IPS-NIHi7 (cell line): ENCODE measurements at regions not wholly inside any gene's neighbourhood (a gene's known extent, or its start where the extent isn't known, plus 50 kb on each side); places are given as distances from the start of the nearest gene placed in this dataset.

Experiments used
- DNase-seq: peaks from one replicate; pipeline ENCODE4 v3.0.0; 2012; ENCODE audit warnings: mixed read lengths; ENCODE audit errors: extremely low spot score

GRCh38 chr9:28718226-28718625, 1144.9 kb upstream of the C9orf72 start:
- no peak for DNase-seq

- DNase-seq = no peak
These were observed 1147.5 kb upstream of the C9orf72 start for GRCh38 chr9:28720746-28721145.

DNA sequence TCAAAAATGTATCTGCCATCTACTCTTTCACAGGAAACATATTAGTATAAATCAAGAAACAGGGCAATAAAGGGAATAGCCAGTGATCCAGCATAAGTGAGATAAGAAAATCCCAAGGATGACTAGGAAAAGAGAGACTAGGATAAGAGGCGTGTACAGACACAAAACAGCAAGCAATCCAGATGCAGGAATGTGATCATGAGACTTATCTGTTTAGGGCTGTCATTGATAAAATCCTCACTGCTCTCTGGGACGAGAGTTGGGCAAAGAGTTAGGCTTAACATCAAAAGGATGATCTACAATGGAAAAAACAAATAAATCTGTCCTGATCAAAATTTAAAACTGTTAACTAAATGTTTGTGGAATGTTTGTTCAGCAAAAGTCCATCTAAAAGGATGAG, 1156.8 kb upstream of the C9orf72 start:
- no peak for DNase-seq

GRCh38 chr9:28735738-28736342, 1162.6 kb upstream of the C9orf72 start:
- DNase-seq = no peak

DNA sequence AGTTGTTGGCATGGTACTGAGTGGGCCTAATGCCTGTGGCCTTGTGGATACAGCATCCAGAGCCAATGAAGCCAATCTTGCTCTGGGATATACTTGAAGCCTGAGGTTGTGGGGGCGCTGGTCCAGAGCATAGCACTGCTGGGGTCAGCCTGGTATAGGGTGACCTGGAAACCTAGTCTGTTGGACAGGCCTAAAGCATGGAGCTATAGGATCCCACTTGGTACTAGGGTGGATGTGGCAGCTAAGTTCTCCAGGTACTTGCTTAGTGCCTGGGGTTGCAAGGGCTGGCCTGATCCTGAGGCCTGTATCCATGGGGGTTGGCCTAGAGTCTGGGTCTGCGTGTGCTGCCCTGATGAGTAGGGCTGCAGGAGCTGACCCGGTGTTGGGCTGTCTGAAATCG, 1168.2 kb upstream of the C9orf72 start:
- DNase-seq = no peak

DNA sequence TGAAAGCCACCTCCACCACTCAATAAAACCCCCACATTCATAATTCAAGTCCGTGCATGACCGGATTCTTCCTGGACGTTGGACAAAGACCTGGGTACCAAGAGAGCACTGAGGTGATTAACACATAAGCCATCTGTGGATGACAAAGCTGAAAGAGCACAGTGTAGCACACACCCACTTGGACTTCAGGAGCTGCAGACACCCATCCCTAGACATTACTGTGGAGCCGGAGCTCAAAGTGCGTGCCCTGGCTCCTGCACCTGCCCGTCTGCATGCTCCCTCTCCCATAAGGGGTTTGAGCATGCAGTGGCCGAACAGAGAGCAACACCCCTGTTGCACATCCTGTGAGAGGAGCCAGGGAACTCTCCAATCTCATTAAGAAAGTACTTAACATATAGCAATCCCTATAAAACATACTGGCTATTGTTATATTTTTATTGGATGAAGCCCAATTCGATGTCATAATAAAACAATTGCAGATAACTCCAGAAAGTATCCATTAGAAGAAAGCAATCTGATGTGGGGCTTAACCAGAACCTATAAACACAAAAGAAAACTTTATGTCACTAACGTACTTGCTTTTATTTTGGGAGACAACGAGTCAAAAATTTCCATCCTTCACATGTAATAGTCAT, 1174.2 kb upstream of the C9orf72 start:
- no peak for DNase-seq

- DNase-seq = no peak
These were observed 1176.9 kb upstream of the C9orf72 start for GRCh38 chr9:28750136-28750535.

DNA sequence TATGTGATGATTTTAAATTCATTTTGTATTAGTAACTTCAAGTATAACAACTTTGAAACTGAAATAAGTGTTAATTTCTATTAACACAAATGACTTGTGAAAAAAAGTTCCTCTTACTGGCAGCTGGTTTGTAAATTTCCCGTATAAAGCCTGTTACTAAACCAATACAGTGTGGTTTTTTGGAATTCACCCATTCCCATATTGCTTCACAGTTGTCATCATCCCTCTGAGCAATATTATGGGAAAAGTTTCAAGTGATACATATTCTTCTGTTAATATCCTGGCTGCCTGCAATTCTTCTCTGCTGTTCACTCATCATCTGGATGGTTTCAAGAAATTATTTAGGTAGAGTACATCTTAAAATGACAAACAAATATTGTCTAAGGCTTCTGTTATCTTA, 1185.1 kb upstream of the C9orf72 start:
- no peak for DNase-seq

- no peak for DNase-seq
These were observed 1185.7 kb upstream of the C9orf72 start for GRCh38 chr9:28758971-28759370.

- DNase-seq = no peak
These were observed 1188.9 kb upstream of the C9orf72 start for GRCh38 chr9:28762167-28762566.

DNA sequence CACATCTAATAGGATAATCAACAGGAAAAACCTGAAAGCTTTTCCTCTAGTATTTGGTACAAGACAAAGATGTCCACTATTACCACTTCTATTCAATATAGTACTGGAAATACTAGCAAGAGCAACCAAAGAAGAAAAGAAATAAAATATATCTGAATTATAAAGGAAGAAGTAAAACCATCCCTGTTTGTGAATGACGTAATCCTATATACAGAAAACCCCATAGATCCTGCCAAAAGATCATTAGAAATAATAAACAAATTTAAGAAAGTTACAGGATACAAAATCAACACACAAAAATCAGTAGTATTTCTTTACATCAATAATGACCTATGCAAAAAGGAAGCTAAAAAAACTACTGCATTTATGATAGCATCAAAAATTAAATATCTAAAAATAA, 1191.3 kb upstream of the C9orf72 start:
- no peak for DNase-seq

DNA sequence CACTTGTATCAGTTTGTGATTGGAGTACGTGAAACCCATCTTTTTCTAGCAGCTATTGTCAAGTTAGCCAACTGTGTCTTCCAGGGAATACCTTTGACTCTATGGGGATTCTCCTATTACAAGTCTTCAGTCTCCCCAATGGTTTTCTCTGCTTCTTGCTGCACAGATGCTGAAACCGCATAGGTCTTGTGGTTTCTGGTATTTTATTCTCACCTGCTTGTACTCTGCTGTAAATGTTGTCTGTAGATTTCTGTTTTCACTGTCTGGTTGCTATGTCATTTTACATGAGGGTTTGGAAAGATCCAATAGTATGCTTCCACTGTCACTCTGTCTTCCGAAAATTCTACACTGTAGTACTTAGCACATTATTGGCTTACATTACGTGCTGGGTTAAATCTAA, 1196.9 kb upstream of the C9orf72 start:
- no peak for DNase-seq

DNA sequence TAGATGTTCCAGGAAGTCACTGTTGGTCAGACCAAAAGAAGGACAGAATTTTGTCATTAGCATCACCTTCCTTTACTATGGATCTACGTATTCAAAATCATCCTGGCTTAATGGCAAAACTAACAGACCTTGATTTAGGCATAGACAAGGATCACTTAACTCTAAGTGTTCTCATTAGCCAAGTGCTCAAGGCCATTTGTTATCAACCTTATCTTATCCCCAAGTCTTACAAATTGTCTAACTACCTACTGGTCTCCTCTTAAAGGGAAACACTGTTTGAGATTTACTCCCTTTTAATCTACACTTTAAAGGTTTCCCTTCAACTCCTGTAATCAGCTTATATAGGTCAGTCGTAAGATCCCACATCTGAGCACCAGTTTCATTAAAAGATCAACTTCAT, 1197.5 kb upstream of the C9orf72 start:
- DNase-seq = no peak

DNA sequence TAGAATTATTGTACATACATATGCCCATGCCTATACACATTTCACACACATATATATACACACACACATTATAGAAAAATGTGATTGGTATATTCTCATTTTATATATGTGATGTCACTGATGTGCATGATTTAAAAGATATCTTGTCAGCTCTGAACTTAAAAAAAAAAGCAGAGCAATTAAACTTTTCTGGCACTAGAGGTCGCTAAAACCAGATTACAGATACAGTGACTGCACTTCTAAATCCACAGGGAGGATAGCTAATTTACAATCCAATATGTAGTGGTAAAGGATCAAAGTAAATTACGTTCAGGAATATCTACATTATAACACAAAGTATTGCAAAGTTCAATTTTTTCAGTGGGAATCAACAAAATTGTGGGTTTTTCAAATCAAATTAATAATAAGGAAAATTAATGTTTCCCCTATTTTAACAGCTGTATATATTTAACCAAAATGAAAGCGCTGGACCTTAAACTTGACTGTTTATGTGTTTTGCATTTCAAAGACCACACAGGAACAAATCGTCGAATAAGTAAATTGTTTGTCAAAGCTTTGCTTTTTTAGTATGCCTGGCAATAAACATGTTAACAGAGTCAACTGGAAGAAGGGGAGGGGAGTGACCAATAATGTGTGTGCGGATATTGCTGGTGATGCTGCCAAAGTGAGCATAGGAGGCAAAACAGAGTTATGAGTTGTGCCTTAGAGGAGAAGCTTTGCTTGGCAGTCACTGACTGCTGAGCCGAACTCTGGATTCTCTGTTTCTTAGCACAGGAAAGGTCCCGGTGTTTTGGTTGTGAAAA, 1201.4 kb upstream of the C9orf72 start:
- peak; percentile 27 for DNase-seq

DNA sequence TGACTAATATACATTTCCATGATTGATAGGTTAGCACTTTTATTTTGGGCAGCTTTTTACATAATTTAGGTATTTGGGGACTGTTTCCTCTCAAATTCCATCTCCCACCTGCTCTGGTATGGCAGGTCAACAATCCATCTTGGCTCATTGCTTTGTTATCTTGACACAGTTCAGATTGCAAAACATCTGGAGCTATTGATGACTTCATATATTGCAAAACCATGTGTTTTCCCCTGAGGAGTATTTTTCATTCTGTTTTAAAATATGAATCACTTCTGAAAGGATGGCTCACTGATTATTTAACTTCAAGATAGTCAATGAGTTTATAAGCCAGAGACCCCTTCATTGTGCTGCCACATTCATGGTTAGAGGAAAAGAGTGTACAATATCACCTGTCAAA, 1206.0 kb upstream of the C9orf72 start:
- DNase-seq = no peak

GRCh38 chr9:28781481-28781880, 1208.2 kb upstream of the C9orf72 start:
- DNase-seq = no peak

DNA sequence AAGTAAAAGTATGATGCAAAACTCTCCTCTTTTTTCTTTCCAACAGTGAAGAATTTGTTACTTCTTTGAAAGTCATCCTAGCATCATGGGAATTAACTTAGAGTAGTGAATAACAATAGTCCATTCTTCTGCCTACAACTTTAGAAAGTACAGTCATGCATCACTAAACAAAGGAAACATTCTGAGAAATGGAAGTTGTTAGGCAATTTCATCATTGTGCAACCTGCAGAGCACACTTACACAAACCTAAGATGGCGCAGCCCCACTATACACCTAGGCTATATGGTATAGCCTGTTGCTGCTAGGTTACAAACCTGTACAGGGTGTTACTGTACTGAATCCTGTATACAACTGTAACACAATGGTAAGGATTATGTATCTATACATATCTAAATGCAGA, 1209.3 kb upstream of the C9orf72 start:
- no peak for DNase-seq

- no peak for DNase-seq
These were observed 1219.4 kb upstream of the C9orf72 start for GRCh38 chr9:28792716-28793115.

GRCh38 chr9:28799876-28800275, 1226.6 kb upstream of the C9orf72 start:
- DNase-seq = no peak

DNA sequence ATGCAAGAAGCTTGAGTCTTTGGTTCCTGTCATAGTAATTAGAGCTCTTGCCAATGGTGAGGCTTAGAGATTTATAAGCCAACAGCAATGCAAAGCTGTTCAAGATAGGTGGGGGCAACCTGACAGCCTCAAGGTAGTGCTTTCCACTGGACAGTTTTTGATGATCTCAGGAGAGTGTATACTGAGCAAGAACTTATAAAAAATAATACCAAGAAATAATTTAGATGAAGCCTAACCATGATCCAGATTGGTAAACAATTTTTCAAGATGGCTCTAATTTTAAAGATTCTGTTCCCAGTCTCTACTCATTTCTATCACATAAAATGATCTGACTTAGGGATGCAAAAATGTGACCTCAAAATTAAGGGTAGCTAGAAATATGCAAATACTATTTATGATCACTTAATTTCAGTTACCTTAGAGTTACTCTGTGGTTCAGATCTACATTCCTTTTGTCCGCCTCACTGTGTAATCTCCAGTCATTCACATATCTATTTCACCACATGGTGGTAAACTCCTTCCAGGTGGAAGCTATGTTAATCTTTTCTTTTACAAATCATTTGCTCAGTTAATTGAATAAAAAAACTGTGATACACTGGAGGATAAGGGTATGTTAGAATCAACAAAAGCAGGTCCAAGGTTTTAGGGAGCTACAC, 1228.0 kb upstream of the C9orf72 start:
- DNase-seq = no peak

DNA sequence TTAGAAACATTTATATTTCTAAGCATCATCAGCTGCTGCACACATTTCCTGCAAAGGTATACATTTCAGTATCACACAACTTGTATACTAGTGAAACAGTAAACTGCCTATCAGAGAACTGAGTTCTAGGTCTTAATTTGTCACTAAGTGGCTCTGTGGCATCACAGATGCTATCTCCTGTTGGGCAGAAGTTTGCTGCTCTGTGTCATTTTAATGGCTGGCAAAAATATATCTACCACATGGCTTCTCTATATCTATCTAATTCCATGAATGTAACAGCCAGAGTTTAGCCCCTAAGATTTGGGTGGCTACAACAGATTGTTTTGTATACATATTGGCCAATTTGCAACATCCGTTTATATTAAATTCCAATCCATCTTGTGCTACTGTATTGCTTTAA, 1231.9 kb upstream of the C9orf72 start:
- no peak for DNase-seq

DNA sequence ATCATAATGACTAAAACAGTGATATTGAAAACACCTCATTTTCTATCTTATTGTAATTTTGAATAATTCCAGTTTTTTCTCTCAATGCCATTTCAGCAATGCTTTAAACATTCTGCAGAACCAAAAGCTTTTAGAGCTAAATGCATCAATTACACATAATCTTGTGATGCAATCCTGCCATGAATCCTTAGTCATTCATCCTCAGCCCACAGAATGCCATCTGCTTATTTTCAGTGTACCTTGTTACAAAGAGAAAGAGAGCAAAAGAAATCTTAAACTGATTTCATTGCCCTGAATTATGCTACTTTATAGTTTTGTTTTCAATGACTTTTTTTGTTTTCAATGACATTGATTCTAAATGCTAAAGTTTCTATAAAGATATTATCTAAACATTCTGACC, 1234.8 kb upstream of the C9orf72 start:
- DNase-seq = no peak
